ENCODE measurements at regions not wholly inside any gene's neighbourhood (a gene's known extent, or its start where the extent isn't known, plus 50 kb on each side); places are given as distances from the start of the nearest gene placed in this dataset.

- no peak for DNase-seq
Observed at GRCh38 chr13:107459430-107459829, 755.9 kb downstream of the LIG4 start.

GRCh38 chr13:107458269-107458668 is 757.1 kb downstream of the LIG4 start:
- no peak for DNase-seq

- DNase-seq: no peak
Observed at GRCh38 chr13:107457686-107458085, 757.6 kb downstream of the LIG4 start.

- no peak for DNase-seq
Observed at GRCh38 chr13:107456431-107456830, 758.9 kb downstream of the LIG4 start.

- DNase-seq: no peak
Observed at GRCh38 chr13:107452833-107453232, 762.5 kb downstream of the LIG4 start.

- no peak for DNase-seq
Observed at GRCh38 chr13:107450931-107451330, 764.4 kb downstream of the LIG4 start.

GRCh38 chr13:107450431-107450830 is 764.9 kb downstream of the LIG4 start:
- DNase-seq: no peak

GRCh38 chr13:107447591-107447990 is 767.7 kb downstream of the LIG4 start:
- no peak for DNase-seq

- no peak for DNase-seq
Observed at GRCh38 chr13:107441279-107441678, 774.1 kb downstream of the LIG4 start.

GRCh38 chr13:107438251-107438650 is 777.1 kb downstream of the LIG4 start:
- DNase-seq: no peak

- no peak for DNase-seq
Observed at GRCh38 chr13:107434347-107434746, 781.0 kb downstream of the LIG4 start.

GRCh38 chr13:107427536-107427935 is 787.8 kb downstream of the LIG4 start:
- DNase-seq: no peak

- DNase-seq: no peak
Observed at GRCh38 chr13:107422421-107422820, 792.9 kb downstream of the LIG4 start.

GRCh38 chr13:107421951-107422350 is 793.4 kb downstream of the LIG4 start:
- DNase-seq: no peak

GRCh38 chr13:107421028-107421427 is 794.3 kb downstream of the LIG4 start:
- DNase-seq: no peak

- no peak for DNase-seq
Observed at GRCh38 chr13:107413005-107413404, 802.3 kb downstream of the LIG4 start.

GRCh38 chr13:107407074-107407473 is 808.3 kb downstream of the LIG4 start:
- DNase-seq: no peak

- no peak for DNase-seq
Observed at GRCh38 chr13:107395927-107396662, 819.2 kb downstream of the LIG4 start.

- no peak for DNase-seq
Observed at GRCh38 chr13:107392205-107392604, 823.1 kb downstream of the LIG4 start.

- no peak for DNase-seq
Observed at GRCh38 chr13:107387525-107387924, 819.6 kb upstream of the ARGLU1 start.

GRCh38 chr13:107379407-107380155 is 811.6 kb upstream of the ARGLU1 start:
- no peak for DNase-seq

- no peak for DNase-seq
Observed at GRCh38 chr13:107376341-107377125, 808.6 kb upstream of the ARGLU1 start.

GRCh38 chr13:107375701-107376340 is 807.9 kb upstream of the ARGLU1 start:
- no peak for DNase-seq

All from NCI-H2171 treated with DMSO at 0.1 percent for 48 hours (cell line).